ENCODE measurements at regions not wholly inside any gene's neighbourhood (a gene's known extent, or its start where the extent isn't known, plus 50 kb on each side); places are given as distances from the start of the nearest gene placed in this dataset.

GRCh38 chr2:82576656-82577055 lies 1882.4 kb downstream of the SUCLG1 start:
- no peak for TF ChIP-seq CTCF (tag by site-specific recombination; IDR thresholded peaks at IDR 0.05)
- no peak for TF ChIP-seq ZNF776 (tag by site-specific recombination; IDR thresholded peaks at IDR 0.05; ENCODE audit: borderline replicate concordance)
- no peak for TF ChIP-seq ZNF274 (IDR thresholded peaks at IDR 0.05; ENCODE audit: low read length)
- TF ChIP-seq ZNF274 (tag by site-specific recombination; IDR thresholded peaks at IDR 0.05; ENCODE audit: borderline replicate concordance), result no peak
- no peak for TF ChIP-seq ZNF830 (tag by site-specific recombination; IDR thresholded peaks at IDR 0.05; ENCODE audit: low read depth)
- no peak for TF ChIP-seq REST (tag by site-specific recombination; IDR thresholded peaks at IDR 0.05)
- TF ChIP-seq ZNF701 (tag by site-specific recombination; IDR thresholded peaks at IDR 0.05), result no peak

All from HEK293 (cell line).